HEK293 (cell line): ENCODE measurements at regions not wholly inside any gene's neighbourhood (a gene's known extent, or its start where the extent isn't known, plus 50 kb on each side); places are given as distances from the start of the nearest gene placed in this dataset.

Experiments
- BCL11A ChIP-seq: fragments of 450-650 bp; formaldehyde crosslinking; IDR thresholded peaks from 2 replicates; pipeline ENCODE4 v1.5.1; 2016; ENCODE audit warnings: low read depth, missing biosample characterization, missing genetic modification characterization
- CTCF ChIP-seq: fragments of 450-650 bp; formaldehyde crosslinking; IDR thresholded peaks from 2 replicates; pipeline ENCODE4 v1.5.1; 2016; ENCODE audit warnings: missing biosample characterization, missing genetic modification characterization
- ZBTB17 ChIP-seq: fragments of 450-650 bp; formaldehyde crosslinking; IDR thresholded peaks from 2 replicates; pipeline ENCODE4 v1.5.1; 2016; ENCODE audit warnings: missing biosample characterization, missing genetic modification characterization
- ZNF121 ChIP-seq: fragments of 450-650 bp; formaldehyde crosslinking; IDR thresholded peaks from 2 replicates; pipeline ENCODE4 v1.5.1; 2016; ENCODE audit warnings: missing biosample characterization, missing genetic modification characterization
- ZNF133 ChIP-seq: fragments of 450-650 bp; formaldehyde crosslinking; IDR thresholded peaks from 2 replicates; pipeline ENCODE4 v1.5.1; 2016; ENCODE audit warnings: missing biosample characterization, missing genetic modification characterization
- ZNF501 ChIP-seq: fragments of 450-650 bp; formaldehyde crosslinking; IDR thresholded peaks from 2 replicates; pipeline ENCODE4 v1.5.1; 2016; ENCODE audit warnings: missing biosample characterization, missing genetic modification characterization
- ZNF624 ChIP-seq: fragments of 450-650 bp; formaldehyde crosslinking; IDR thresholded peaks from 2 replicates; pipeline ENCODE4 v1.5.1; 2017; ENCODE audit warnings: missing biosample characterization, missing genetic modification characterization
- TF ChIP-seq, protein P1 (sequence below): sonication (generic); formaldehyde crosslinking; IDR thresholded peaks from 2 replicates; pipeline ENCODE4 v1.8.1; 2022; ENCODE audit warnings: mild to moderate bottlenecking, moderate library complexity, missing genetic modification reagents
- TF ChIP-seq, protein P2 (sequence below): fragments of 450-650 bp; formaldehyde crosslinking; IDR thresholded peaks from 2 replicates; pipeline ENCODE4 v1.5.1; 2016; ENCODE audit warnings: missing biosample characterization, missing genetic modification characterization
- TF ChIP-seq, protein P3 (sequence below): fragments of 450-650 bp; formaldehyde crosslinking; IDR thresholded peaks from 2 replicates; pipeline ENCODE4 v1.5.1; 2016; ENCODE audit warnings: missing biosample characterization, missing genetic modification characterization

DNA sequence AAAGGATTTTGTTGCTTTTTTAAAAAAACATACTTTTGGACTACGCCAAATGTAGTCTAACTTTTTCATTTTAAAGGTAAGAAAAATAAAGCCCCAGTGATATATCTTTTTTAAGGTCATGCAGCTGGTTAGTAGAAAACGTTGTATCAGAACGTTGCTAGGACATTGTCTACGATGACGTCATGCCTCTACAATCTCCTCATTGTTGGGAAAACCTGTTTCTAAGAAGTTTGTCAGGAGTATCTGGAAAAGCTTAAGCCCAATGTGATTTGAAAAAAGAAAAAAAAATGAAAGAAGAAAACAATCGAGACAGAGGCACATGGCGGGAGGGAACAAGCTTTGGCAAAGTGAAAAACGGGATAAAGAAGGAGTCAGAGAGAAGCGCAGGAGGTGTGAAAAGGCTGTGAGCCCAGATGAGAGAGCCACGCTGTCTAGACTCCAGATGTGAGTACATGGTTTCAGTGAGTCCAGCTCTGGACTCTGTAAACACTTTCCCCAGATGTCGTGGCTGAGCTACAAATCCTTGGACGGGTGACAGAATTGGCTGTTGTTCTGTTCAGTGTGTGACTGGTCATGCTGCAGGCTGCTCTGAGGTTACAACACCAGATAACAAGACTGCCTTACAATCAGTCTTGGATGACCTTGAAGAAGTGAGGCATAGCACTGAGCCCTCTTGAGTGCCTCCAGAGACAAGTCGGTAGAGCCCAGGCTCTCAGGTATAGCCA lies 656.7 kb upstream of the ID4 start:
- no peak for TF ChIP-seq ZNF121 (tag by site-specific recombination)
- TF ChIP-seq, protein P1, sequence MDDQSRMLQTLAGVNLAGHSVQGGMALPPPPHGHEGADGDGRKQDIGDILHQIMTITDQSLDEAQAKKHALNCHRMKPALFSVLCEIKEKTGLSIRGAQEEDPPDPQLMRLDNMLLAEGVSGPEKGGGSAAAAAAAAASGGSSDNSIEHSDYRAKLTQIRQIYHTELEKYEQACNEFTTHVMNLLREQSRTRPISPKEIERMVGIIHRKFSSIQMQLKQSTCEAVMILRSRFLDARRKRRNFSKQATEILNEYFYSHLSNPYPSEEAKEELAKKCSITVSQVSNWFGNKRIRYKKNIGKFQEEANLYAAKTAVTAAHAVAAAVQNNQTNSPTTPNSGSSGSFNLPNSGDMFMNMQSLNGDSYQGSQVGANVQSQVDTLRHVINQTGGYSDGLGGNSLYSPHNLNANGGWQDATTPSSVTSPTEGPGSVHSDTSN (CRISPR knock-in tag): no peak
- TF ChIP-seq CTCF (tag by site-specific recombination): no peak
- no peak for TF ChIP-seq ZNF624 (tag by site-specific recombination)
- no peak for TF ChIP-seq ZBTB17 (tag by site-specific recombination)
- TF ChIP-seq, protein P2, sequence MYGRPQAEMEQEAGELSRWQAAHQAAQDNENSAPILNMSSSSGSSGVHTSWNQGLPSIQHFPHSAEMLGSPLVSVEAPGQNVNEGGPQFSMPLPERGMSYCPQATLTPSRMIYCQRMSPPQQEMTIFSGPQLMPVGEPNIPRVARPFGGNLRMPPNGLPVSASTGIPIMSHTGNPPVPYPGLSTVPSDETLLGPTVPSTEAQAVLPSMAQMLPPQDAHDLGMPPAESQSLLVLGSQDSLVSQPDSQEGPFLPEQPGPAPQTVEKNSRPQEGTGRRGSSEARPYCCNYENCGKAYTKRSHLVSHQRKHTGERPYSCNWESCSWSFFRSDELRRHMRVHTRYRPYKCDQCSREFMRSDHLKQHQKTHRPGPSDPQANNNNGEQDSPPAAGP (tag by site-specific recombination): no peak
- TF ChIP-seq, protein P3, sequence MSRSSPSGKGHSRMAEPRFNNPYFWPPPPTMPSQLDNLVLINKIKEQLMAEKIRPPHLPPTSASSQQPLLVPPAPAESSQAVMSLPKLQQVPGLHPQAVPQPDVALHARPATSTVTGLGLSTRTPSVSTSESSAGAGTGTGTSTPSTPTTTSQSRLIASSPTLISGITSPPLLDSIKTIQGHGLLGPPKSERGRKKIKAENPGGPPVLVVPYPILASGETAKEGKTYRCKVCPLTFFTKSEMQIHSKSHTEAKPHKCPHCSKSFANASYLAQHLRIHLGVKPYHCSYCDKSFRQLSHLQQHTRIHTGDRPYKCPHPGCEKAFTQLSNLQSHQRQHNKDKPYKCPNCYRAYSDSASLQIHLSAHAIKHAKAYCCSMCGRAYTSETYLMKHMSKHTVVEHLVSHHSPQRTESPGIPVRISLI (tag by site-specific recombination): no peak
- no peak for TF ChIP-seq ZNF501 (tag by site-specific recombination)
- no peak for TF ChIP-seq BCL11A (tag by site-specific recombination)
- TF ChIP-seq ZNF133 (tag by site-specific recombination): no peak
